ENCODE measurements at regions not wholly inside any gene's neighbourhood (a gene's known extent, or its start where the extent isn't known, plus 50 kb on each side); places are given as distances from the start of the nearest gene placed in this dataset.

DNA sequence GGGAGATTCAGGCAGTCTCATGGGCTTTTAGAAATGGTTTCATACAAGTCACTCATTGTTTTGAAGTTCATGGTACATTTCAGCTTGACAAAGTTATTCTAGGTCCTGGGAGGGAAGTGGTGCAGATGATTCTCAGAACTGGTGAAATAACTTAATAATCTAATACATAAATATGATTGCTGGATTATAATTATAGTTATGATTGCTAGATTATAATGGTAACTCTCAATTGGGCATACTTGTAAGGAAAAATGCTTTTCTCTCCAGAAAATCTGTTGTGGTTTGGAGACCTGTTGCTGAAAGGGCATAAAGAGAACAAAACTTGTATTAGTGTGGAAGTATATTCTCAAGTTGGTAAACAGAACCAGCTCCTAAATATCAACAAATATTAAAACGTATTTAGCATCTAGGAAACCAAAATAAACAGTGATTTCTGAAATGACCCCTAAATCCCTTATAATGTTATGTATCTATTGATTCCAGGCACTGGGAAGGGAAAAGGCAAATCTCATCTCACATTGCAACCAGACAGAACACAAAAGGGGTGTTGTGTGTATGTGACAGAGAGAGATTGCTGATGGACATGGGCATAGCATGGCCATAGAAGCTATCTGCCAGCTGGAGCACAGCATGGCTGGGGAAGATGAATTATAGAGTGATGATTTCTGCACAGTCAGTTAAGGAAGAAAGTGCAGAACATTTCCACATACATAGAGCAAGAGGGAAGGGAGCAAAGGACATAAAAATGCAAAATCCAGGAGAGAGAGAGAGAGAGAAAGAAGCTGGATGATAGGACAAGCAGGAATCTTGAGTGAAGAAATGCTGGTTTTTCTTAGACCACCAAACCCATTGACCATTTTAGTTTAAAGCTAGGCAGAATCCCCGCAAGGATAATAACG, 87.1 kb upstream of the FRY start:
- no peaks in the 10 kb centered on the region for H3K9me3 ChIP-seq
- DNase-seq (no peak), ATAC-seq (no peak)
- H3K36me3 ChIP-seq: no peaks in the 10 kb centered on the region
- no peak overlapping the region for H3K4me3 ChIP-seq
- TF ChIP-seq, protein P1, sequence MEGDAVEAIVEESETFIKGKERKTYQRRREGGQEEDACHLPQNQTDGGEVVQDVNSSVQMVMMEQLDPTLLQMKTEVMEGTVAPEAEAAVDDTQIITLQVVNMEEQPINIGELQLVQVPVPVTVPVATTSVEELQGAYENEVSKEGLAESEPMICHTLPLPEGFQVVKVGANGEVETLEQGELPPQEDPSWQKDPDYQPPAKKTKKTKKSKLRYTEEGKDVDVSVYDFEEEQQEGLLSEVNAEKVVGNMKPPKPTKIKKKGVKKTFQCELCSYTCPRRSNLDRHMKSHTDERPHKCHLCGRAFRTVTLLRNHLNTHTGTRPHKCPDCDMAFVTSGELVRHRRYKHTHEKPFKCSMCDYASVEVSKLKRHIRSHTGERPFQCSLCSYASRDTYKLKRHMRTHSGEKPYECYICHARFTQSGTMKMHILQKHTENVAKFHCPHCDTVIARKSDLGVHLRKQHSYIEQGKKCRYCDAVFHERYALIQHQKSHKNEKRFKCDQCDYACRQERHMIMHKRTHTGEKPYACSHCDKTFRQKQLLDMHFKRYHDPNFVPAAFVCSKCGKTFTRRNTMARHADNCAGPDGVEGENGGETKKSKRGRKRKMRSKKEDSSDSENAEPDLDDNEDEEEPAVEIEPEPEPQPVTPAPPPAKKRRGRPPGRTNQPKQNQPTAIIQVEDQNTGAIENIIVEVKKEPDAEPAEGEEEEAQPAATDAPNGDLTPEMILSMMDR (IDR thresholded peaks at IDR 0.05): no peak
- H3K4me1 ChIP-seq: peaks cover 18% of the 10 kb centered on the region
- H3K27me3 ChIP-seq: no peaks in the 10 kb centered on the region
- intact Hi-C loops (cut with DNase I): no loop called here
- H3K27ac ChIP-seq: no peak overlapping the region

DNA sequence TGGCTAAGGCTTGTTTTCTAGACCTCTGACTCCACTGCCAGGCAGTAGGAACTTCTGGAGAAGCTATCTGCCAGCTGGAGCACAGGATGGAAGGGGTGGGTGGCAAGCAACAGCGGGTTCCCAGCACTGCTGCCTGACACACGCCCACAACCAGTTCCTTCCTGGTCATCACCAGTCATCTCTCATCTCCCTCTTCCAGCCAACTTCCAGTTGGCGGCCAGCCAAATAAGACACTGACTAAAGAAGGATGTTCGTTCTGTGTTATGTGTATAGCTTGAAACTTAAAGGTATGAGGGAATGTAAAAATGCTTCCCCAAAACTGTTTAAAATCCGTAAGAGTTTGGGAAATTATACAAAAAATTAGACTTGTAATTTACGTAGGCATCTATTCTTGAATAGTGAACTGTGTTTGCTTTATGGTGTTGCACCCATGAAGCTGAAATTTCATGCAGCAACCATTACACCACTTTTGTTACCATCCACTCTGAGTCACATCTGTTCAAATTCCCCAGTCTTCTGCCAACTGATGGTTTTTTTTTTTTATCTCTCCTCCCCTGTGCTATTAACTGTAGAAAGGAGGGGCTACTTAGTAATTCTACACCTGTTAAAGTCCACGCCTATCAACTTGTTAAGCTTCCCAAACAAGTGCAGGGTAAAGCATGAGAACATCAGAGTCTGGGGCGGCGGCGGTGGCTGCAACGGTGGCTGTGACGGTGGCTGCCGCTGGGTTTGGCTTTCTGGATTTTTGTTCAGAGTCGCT, 86.2 kb upstream of the FRY start:
- Histone ChIP-seq H3K36me3 (no peaks in the 10 kb centered on the region), H3K4me1 (peaks cover 18% of the 10 kb centered on the region), H3K4me3 (peak overlapping the region; percentile 9), H3K27ac (peak overlapping the region; percentile 24), H3K27me3 (no peaks in the 10 kb centered on the region), H3K9me3 (no peaks in the 10 kb centered on the region)
- ATAC-seq (peak; percentile 87), DNase-seq (peak; percentile 83)
- intact Hi-C loops (cut with DNase I): no loop called here
- TF ChIP-seq, protein P1 (IDR thresholded peaks at IDR 0.05): no peak

DNA sequence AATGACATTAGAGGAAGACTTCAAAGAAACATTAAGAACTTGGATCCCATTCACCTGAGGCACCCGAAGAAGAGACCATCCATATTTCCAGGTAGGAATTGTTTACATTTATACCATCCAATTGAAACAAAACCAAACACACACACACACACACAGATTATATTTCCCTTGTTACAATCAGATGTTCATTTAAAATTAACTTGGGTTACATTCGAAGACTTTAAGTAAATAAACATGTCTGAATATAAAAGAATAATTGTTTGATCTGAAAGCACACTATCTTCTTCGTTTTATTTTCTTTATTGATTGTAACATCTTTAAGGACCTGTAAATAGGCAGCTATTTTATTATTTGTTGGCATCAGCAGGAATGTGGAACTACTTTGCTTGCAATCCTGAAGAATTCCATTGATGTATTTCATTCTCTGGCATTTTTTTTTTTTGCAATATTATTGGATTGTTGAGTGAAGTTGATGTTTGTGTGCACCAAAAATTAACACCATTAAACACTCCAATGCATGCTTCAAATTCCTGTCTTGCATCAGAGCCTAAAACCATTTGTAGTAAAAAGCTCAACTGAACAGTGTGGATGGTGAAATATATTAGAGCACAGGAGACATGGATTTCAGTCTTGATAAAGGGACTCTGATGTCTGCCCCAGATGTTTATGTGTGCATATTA, 85.3 kb upstream of the FRY start:
- Histone ChIP-seq H3K9me3 (no peaks in the 10 kb centered on the region), H3K27me3 (no peaks in the 10 kb centered on the region), H3K4me1 (peaks cover 18% of the 10 kb centered on the region), H3K4me3 (peak overlapping the region; percentile 9), H3K27ac (peak overlapping the region; percentile 24), H3K36me3 (no peaks in the 10 kb centered on the region)
- TF ChIP-seq, protein P1 (IDR thresholded peaks at IDR 0.05): no peak
- intact Hi-C loops (cut with DNase I): no loop called here
- ATAC-seq: no peak
- no peak for DNase-seq

DNA sequence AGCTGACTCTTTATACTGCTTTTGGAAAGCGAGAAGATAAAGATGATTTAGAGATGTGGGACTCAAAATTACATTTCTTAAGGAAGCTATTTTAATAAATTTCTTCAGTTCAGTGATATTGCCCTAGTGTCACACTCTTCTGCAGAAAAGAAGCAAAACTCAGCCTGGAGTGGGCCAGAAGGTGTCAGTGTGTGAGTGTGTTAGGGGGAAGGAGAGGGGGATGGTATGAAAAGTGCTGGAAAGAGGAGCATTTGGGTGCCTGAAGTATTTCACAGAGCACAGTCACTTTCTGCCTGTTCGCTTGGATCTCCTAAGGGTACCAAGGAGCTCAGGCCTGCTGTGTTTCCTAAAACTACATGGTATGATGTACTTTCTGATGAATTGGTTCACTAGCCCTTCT, 84.5 kb upstream of the FRY start:
- H3K4me1 ChIP-seq: peaks cover 18% of the 10 kb centered on the region
- H3K36me3 ChIP-seq: no peaks in the 10 kb centered on the region
- H3K27ac ChIP-seq: no peak overlapping the region

DNA sequence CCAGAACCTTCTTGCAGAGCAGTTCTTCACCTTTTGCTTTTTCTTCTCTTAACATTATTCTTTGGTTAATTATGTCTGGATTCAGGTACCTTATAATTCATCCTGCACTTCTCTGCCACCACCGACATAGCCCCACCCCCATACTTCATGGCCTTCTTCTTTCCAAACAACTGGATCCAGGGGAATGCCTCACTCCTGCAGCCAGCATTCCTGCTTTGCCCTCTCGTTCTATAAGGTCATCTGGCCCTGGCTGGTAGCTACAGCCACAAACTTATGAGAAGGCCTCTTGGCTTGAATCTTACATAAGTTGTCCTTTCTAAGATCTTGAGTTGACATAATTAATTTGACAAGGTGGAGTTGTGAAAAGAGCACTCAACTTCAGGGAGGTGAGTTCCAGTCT, 84.1 kb upstream of the FRY start:
- TF ChIP-seq, protein P1 (IDR thresholded peaks at IDR 0.05): no peak
- Histone ChIP-seq H3K27me3 (no peaks in the 10 kb centered on the region), H3K27ac (no peak overlapping the region), H3K4me3 (no peak overlapping the region), H3K4me1 (peaks cover 18% of the 10 kb centered on the region), H3K9me3 (no peaks in the 10 kb centered on the region), H3K36me3 (no peaks in the 10 kb centered on the region)
- ATAC-seq (no peak), DNase-seq (no peak)
- intact Hi-C loops (cut with DNase I): no loop called here

More for the DNA sequence above, 84.5 kb upstream of the FRY start:
- Histone ChIP-seq H3K27me3 (no peaks in the 10 kb centered on the region), H3K9me3 (no peaks in the 10 kb centered on the region), H3K4me3 (no peak overlapping the region)
- TF ChIP-seq, protein P1 (IDR thresholded peaks at IDR 0.05): no peak
- intact Hi-C loops (cut with DNase I): no loop called here
- ATAC-seq (no peak), DNase-seq (no peak)

Measured in upper lobe of right lung (tissue), 1 donor.